Muscle of leg (tissue), 3 donors: ENCODE measurements at regions not wholly inside any gene's neighbourhood (a gene's known extent, or its start where the extent isn't known, plus 50 kb on each side); places are given as distances from the start of the nearest gene placed in this dataset.
"Not testable (repeated sequence)": the region's sequence is repeated elsewhere in the genome, so short reads cannot be mapped to it uniquely, and the experiment has no call there.

Experiments
- DNase-seq: peaks from one replicate; pipeline ENCODE4 v3.0.0; 2013
- H3K27ac ChIP-seq: one replicate; pipeline ENCODE4 v1.5.1; 2013; ENCODE audit warnings: mild to moderate bottlenecking, low read length, control low read depth
- H3K27me3 ChIP-seq: one replicate; pipeline ENCODE4 v1.6.1; 2013; ENCODE audit warnings: low read length; ENCODE audit not compliant: control insufficient read depth, insufficient read depth
- H3K36me3 ChIP-seq: one replicate; pipeline ENCODE4 v1.6.1; 2013; ENCODE audit warnings: low read length; ENCODE audit not compliant: control insufficient read depth, insufficient read depth
- H3K4me1 ChIP-seq: one replicate; pipeline ENCODE4 v1.6.1; 2013; ENCODE audit warnings: low read length; ENCODE audit not compliant: control insufficient read depth, insufficient read depth
- H3K4me3 ChIP-seq: one replicate; pipeline ENCODE4 v1.5.1; 2013; ENCODE audit warnings: low read length, control low read depth
- H3K9me3 ChIP-seq: replicated peaks from 2 replicates; pipeline ENCODE4 v1.6.1; 2013; ENCODE audit warnings: low read depth, low read length; ENCODE audit not compliant: control insufficient read depth
- WGBS: methylation state at CpG from one replicate; pipeline ENCODE4 v1.1.5; 2013; ENCODE audit warnings: missing lambda C conversion rate; ENCODE audit not compliant: insufficient coverage; 5-methylcytosine and 5-hydroxymethylcytosine counted together

GRCh38 chr10:61047081-61047480 lies 103.1 kb upstream of the RHOBTB1 start:
- Histone ChIP-seq H3K4me3 (no peak overlapping the region), H3K36me3 (no peaks in the 10 kb centered on the region), H3K27me3 (no peaks in the 10 kb centered on the region), H3K27ac (no peak overlapping the region), H3K4me1 (peaks cover 4% of the 10 kb centered on the region), H3K9me3 (no peaks in the 10 kb centered on the region)
- peak; percentile 71 for DNase-seq
- WGBS = 20% methylated on average over 2 of the region's 5 CpGs

- H3K9me3 ChIP-seq, H3K4me1 ChIP-seq, H3K4me3 ChIP-seq, H3K27me3 ChIP-seq, DNase-seq, H3K36me3 ChIP-seq, H3K27ac ChIP-seq: not testable (repeated sequence)
- WGBS = 100% methylated on average over 4 of the region's 5 CpGs
Observed at GRCh38 chr10:61045480-61045879, 101.5 kb upstream of the RHOBTB1 start.

GRCh38 chr10:61042533-61042932 lies 98.5 kb upstream of the RHOBTB1 start:
- H3K27me3 ChIP-seq = no peaks in the 10 kb centered on the region
- no peaks in the 10 kb centered on the region for H3K9me3 ChIP-seq
- no peaks in the 10 kb centered on the region for H3K36me3 ChIP-seq
- H3K27ac ChIP-seq = no peak overlapping the region
- H3K4me3 ChIP-seq = no peak overlapping the region
- no peak for DNase-seq
- peaks cover 4% of the 10 kb centered on the region for H3K4me1 ChIP-seq

- Histone ChIP-seq H3K27ac (no peak overlapping the region), H3K27me3 (no peaks in the 10 kb centered on the region), H3K9me3 (no peaks in the 10 kb centered on the region), H3K4me3 (no peak overlapping the region), H3K4me1 (no peaks in the 10 kb centered on the region), H3K36me3 (no peaks in the 10 kb centered on the region)
- no peak for DNase-seq
- WGBS = over 99% methylated on average over 12 of the region's 30 CpGs
Observed at GRCh38 chr10:61040399-61041016, 96.5 kb upstream of the RHOBTB1 start.

- Histone ChIP-seq H3K4me3 (no peak overlapping the region), H3K4me1 (no peaks in the 10 kb centered on the region), H3K27ac (no peak overlapping the region), H3K27me3 (no peaks in the 10 kb centered on the region), H3K9me3 (no peaks in the 10 kb centered on the region), H3K36me3 (no peaks in the 10 kb centered on the region)
- DNase-seq = no peak
- WGBS = 100% methylated on average over 1 of the region's 1 CpG
Observed at GRCh38 chr10:61039868-61040267, 95.9 kb upstream of the RHOBTB1 start.

- H3K9me3 ChIP-seq, H3K4me3 ChIP-seq, H3K36me3 ChIP-seq, H3K27me3 ChIP-seq, DNase-seq, H3K4me1 ChIP-seq, H3K27ac ChIP-seq: not testable (repeated sequence)
- whole genome bisulfite sequencing = 85% methylated on average over 9 of the region's 16 CpGs
Observed at GRCh38 chr10:61037261-61037830, 93.4 kb upstream of the RHOBTB1 start.

GRCh38 chr10:61036148-61036547 lies 92.2 kb upstream of the RHOBTB1 start:
- not testable (repeated sequence) for H3K4me1 ChIP-seq, DNase-seq, H3K27ac ChIP-seq, H3K4me3 ChIP-seq, H3K27me3 ChIP-seq, H3K36me3 ChIP-seq, H3K9me3 ChIP-seq
- 100% methylated on average over 1 of the region's 3 CpGs for WGBS

- H3K9me3 ChIP-seq = no peaks in the 10 kb centered on the region
- no peak overlapping the region for H3K27ac ChIP-seq
- no peaks in the 10 kb centered on the region for H3K27me3 ChIP-seq
- no peaks in the 10 kb centered on the region for H3K36me3 ChIP-seq
- 83% methylated on average over 1 of the region's 3 CpGs for WGBS
- H3K4me3 ChIP-seq = no peak overlapping the region
- H3K4me1 ChIP-seq = no peaks in the 10 kb centered on the region
- no peak for DNase-seq
Observed at GRCh38 chr10:61031341-61031740, 87.4 kb upstream of the RHOBTB1 start.

GRCh38 chr10:61029411-61029810 lies 85.4 kb upstream of the RHOBTB1 start:
- no peaks in the 10 kb centered on the region for H3K27me3 ChIP-seq
- DNase-seq = no peak
- no peak overlapping the region for H3K27ac ChIP-seq
- no peaks in the 10 kb centered on the region for H3K36me3 ChIP-seq
- no peak overlapping the region for H3K4me3 ChIP-seq
- no peaks in the 10 kb centered on the region for H3K4me1 ChIP-seq
- WGBS = no CpG with 5 or more reads among the region's 2 CpGs
- no peaks in the 10 kb centered on the region for H3K9me3 ChIP-seq

GRCh38 chr10:61028861-61029361 lies 84.9 kb upstream of the RHOBTB1 start:
- Histone ChIP-seq H3K9me3 (no peaks in the 10 kb centered on the region), H3K27ac (no peak overlapping the region), H3K27me3 (no peaks in the 10 kb centered on the region), H3K36me3 (no peaks in the 10 kb centered on the region), H3K4me3 (no peak overlapping the region), H3K4me1 (no peaks in the 10 kb centered on the region)
- 96% methylated on average over 3 of the region's 5 CpGs for WGBS
- DNase-seq = no peak

- DNase-seq = no peak
- 20% methylated on average over 1 of the region's 2 CpGs for WGBS
Observed at GRCh38 chr10:61024856-61025201, 80.8 kb upstream of the RHOBTB1 start.

More at GRCh38 chr10:61024856-61025201, 80.8 kb upstream of the RHOBTB1 start:
- no peaks in the 10 kb centered on the region for H3K9me3 ChIP-seq
- H3K27ac ChIP-seq = peak overlapping the region; percentile 81
- H3K36me3 ChIP-seq = no peaks in the 10 kb centered on the region
- no peak overlapping the region for H3K4me3 ChIP-seq
- H3K27me3 ChIP-seq = no peaks in the 10 kb centered on the region
- H3K4me1 ChIP-seq = no peaks in the 10 kb centered on the region
